Smooth muscle cell (in vitro differentiated cells): ENCODE measurements at regions not wholly inside any gene's neighbourhood (a gene's known extent, or its start where the extent isn't known, plus 50 kb on each side); places are given as distances from the start of the nearest gene placed in this dataset.
"Not testable (repeated sequence)": the region's sequence is repeated elsewhere in the genome, so short reads cannot be mapped to it uniquely, and the experiment has no call there.

Experiments used
- DNase-seq: peaks from one replicate; lab custom pipeline; 2025; ENCODE audit not compliant: unreplicated experiment; lab: John Stamatoyannopoulos, UW
- H2AFZ ChIP-seq: fragments of 200-600 bp; sonication (generic); 2 replicates; pipeline ENCODE4 v1.6.0; 2016; ENCODE audit warnings: antibody characterized with exemption, low read depth, mild to moderate bottlenecking
- H3F3A ChIP-seq: fragments of 200-600 bp; sonication (generic); 2 replicates; pipeline ENCODE4 v1.6.0; 2017; ENCODE audit warnings: antibody characterized with exemption, low read depth
- H3K27ac ChIP-seq: fragments of 200-600 bp; sonication (generic); 2 replicates; pipeline ENCODE4 v1.5.1; 2016; ENCODE audit warnings: low read depth, mild to moderate bottlenecking
- H3K27me3 ChIP-seq: fragments of 200-600 bp; sonication (generic); 2 replicates; pipeline ENCODE4 v1.6.1; 2016; ENCODE audit warnings: low read depth, mild to moderate bottlenecking
- H3K36me3 ChIP-seq: fragments of 200-600 bp; sonication (generic); 2 replicates; pipeline ENCODE4 v1.5.1; 2016; ENCODE audit warnings: low read depth
- H3K4me1 ChIP-seq: fragments of 200-600 bp; sonication (generic); 2 replicates; pipeline ENCODE4 v1.5.1; 2016; ENCODE audit warnings: low read depth
- H3K4me2 ChIP-seq: fragments of 200-600 bp; sonication (generic); 2 replicates; pipeline ENCODE4 v1.6.0; 2016; ENCODE audit warnings: mild to moderate bottlenecking
- H3K4me3 ChIP-seq: fragments of 200-600 bp; sonication (generic); 2 replicates; pipeline ENCODE4 v1.5.1; 2016; ENCODE audit warnings: mild to moderate bottlenecking
- H3K79me2 ChIP-seq: fragments of 200-600 bp; sonication (generic); 2 replicates; pipeline ENCODE4 v1.6.0; 2016; ENCODE audit warnings: low read depth, mild to moderate bottlenecking
- H3K9ac ChIP-seq: fragments of 200-600 bp; sonication (generic); 2 replicates; pipeline ENCODE4 v1.6.0; 2016; ENCODE audit warnings: low read depth
- H3K9me3 ChIP-seq: fragments of 200-600 bp; sonication (generic); replicated peaks from 2 replicates; pipeline ENCODE4 v1.5.1; 2016; ENCODE audit warnings: low read depth
- H4K20me1 ChIP-seq: fragments of 200-600 bp; sonication (generic); 2 replicates; pipeline ENCODE4 v1.6.0; 2016; ENCODE audit warnings: low read depth
- WGBS: methylation state at CpG from one replicate; pipeline ENCODE4 v1.1.7; 2016; ENCODE audit warnings: low lambda C conversion rate; 5-methylcytosine and 5-hydroxymethylcytosine counted together

GRCh38 chr1:206337024-206337423 lies 133.3 kb upstream of the IKBKE start:
- H3K27me3 ChIP-seq, H4K20me1 ChIP-seq, H3K9ac ChIP-seq, H3K79me2 ChIP-seq, H3K27ac ChIP-seq, H3K36me3 ChIP-seq, H3F3A ChIP-seq, H2AFZ ChIP-seq, H3K4me1 ChIP-seq, H3K4me3 ChIP-seq, DNase-seq, H3K4me2 ChIP-seq, H3K9me3 ChIP-seq: not testable (repeated sequence)
- WGBS, result 86% methylated on average over 1 of the region's 4 CpGs

- H3K9ac ChIP-seq, H3K27ac ChIP-seq, H3K36me3 ChIP-seq, H3K4me1 ChIP-seq, H3K79me2 ChIP-seq, H2AFZ ChIP-seq, H3K27me3 ChIP-seq, H4K20me1 ChIP-seq, H3F3A ChIP-seq, H3K4me2 ChIP-seq, H3K9me3 ChIP-seq, H3K4me3 ChIP-seq, DNase-seq: not testable (repeated sequence)
- 26% methylated on average over 2 of the region's 2 CpGs for WGBS
These were observed 119.6 kb upstream of the IKBKE start for GRCh38 chr1:206350493-206351275.

DNA sequence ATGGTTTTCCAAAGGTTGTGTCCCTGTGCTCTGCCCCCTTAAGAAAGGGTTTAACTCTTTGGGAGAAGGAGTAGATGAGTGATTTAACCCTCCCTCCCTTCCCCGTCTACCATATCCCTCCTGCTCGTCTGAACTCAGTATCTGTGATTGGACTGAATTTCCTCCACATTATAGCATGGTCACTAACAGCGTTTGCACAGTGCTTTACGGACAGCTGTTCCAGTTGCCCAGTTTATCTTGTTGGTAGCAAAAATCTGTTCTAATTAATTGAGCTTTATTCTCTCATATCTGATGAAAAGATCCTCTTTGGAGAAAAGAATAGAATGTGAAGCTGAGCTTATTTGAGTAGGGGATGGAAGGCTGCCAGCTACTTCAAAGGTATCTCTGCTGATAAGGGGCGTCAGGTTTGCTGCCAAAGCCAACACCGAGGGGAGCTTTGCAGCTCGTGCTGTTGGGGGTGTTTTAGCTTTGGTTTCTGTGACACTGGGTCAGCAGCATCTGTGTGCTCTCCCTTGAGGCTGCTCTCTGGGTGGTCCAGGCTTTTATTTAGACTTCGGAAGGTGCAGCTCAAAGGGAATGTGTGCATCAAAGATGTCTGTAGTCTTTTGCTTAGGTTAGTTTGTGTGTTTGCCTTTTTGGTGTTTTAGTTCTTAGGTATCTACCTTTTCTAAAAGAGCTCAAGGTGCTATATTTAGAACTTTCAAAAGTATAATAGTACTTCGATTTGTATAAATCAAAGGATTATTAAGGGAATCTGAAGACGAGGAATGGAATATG lies 118.8 kb upstream of the IKBKE start:
- H3K27ac ChIP-seq, H3K4me3 ChIP-seq, H3K27me3 ChIP-seq, H3K4me1 ChIP-seq, H3K4me2 ChIP-seq, H3K9me3 ChIP-seq, H2AFZ ChIP-seq, H3F3A ChIP-seq, H3K36me3 ChIP-seq, H4K20me1 ChIP-seq, H3K9ac ChIP-seq, H3K79me2 ChIP-seq, DNase-seq: not testable (repeated sequence)
- WGBS, result 80% methylated on average over 5 of the region's 10 CpGs

- peak overlapping the region; percentile 56 for H3K27ac ChIP-seq
- H4K20me1 ChIP-seq, H3K36me3 ChIP-seq, H3K4me3 ChIP-seq, H3K9me3 ChIP-seq, H3K9ac ChIP-seq, H2AFZ ChIP-seq, DNase-seq, H3K4me2 ChIP-seq, H3K27me3 ChIP-seq, H3F3A ChIP-seq, H3K4me1 ChIP-seq, H3K79me2 ChIP-seq: not testable (repeated sequence)
These were observed 114.0 kb upstream of the IKBKE start for GRCh38 chr1:206356310-206356709.

GRCh38 chr1:206357962-206358361 lies 112.3 kb upstream of the IKBKE start:
- H3K4me1 ChIP-seq, H3K4me2 ChIP-seq, H3K9me3 ChIP-seq, DNase-seq, H4K20me1 ChIP-seq, H3F3A ChIP-seq, H3K79me2 ChIP-seq, H3K27me3 ChIP-seq, H3K4me3 ChIP-seq, H3K36me3 ChIP-seq, H2AFZ ChIP-seq, H3K9ac ChIP-seq: not testable (repeated sequence)
- 0% methylated on average over 1 of the region's 3 CpGs for WGBS
- peak overlapping the region; percentile 76 for H3K27ac ChIP-seq

- 31% methylated on average over 2 of the region's 3 CpGs for WGBS
These were observed 111.5 kb upstream of the IKBKE start for GRCh38 chr1:206358771-206359170.

GRCh38 chr1:206359377-206359776 lies 110.9 kb upstream of the IKBKE start:
- not testable (repeated sequence) for H3F3A ChIP-seq, H3K4me2 ChIP-seq, H4K20me1 ChIP-seq, H3K9ac ChIP-seq, H3K4me1 ChIP-seq, H3K27ac ChIP-seq, H3K79me2 ChIP-seq, H2AFZ ChIP-seq, H3K4me3 ChIP-seq, H3K9me3 ChIP-seq, H3K36me3 ChIP-seq, DNase-seq, H3K27me3 ChIP-seq

More at GRCh38 chr1:206358771-206359170, 111.5 kb upstream of the IKBKE start:
- not testable (repeated sequence) for H3K36me3 ChIP-seq, H3K79me2 ChIP-seq, H3K4me3 ChIP-seq, H3K9ac ChIP-seq, H3K4me2 ChIP-seq, H3K27me3 ChIP-seq, H3F3A ChIP-seq, H3K4me1 ChIP-seq, H2AFZ ChIP-seq, H3K27ac ChIP-seq, H3K9me3 ChIP-seq, DNase-seq, H4K20me1 ChIP-seq

GRCh38 chr1:206361978-206362543 lies 108.2 kb upstream of the IKBKE start:
- not testable (repeated sequence) for H3K27ac ChIP-seq, H3K36me3 ChIP-seq, H2AFZ ChIP-seq

More at GRCh38 chr1:206361978-206362543, 108.2 kb upstream of the IKBKE start:
- not testable (repeated sequence) for H3K79me2 ChIP-seq, H3K9me3 ChIP-seq, H3K4me1 ChIP-seq, H3K4me2 ChIP-seq, H3F3A ChIP-seq, DNase-seq, H3K9ac ChIP-seq, H3K4me3 ChIP-seq, H4K20me1 ChIP-seq, H3K27me3 ChIP-seq
- WGBS, result 53% methylated on average over 2 of the region's 3 CpGs
